HS-27A (cell line): ENCODE measurements at regions not wholly inside any gene's neighbourhood (a gene's known extent, or its start where the extent isn't known, plus 50 kb on each side); places are given as distances from the start of the nearest gene placed in this dataset.

Experiments
- DNase-seq: peaks from one replicate; pipeline ENCODE4 v3.0.0-alpha.2; 2012; ENCODE audit warnings: low read depth, missing footprints

DNA sequence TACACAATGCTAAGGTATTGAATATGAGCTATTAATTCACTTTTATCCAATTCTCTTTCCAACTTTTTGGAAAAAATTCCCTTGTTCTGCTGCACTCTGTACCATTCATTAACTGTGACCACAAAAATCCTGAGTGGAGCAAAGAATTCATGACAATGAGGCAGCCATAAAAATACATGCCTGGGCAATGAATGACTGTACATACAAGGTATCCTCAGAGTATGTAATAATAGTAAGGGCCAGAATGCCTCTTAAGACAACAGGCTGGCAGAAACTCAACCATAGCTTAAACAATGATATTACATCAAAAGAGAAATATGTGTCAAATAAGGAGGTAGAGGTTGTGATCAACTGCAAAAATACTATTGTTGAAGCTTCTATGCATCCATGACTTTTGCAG, 74.7 kb upstream of the CA10 start:
- no peak for DNase-seq

DNA sequence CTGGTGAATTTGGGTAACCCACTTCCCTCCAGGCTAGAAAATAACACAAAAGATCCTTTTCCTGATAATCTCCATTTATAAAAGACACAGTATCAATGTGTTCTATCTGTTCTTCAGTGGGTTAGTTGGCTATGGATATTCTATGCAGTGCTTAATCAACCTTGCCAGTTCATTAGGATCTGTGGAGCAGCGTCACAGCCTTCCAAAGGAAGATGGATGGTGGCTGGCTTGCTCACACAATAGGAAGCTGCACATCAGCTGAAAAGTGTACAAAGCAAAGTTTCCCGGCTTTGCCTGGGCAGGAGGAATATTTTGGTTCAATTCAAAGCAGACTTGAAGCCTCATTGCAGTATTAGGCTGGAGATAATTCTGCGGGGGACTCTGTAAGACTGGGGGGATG, 70.3 kb upstream of the CA10 start:
- no peak for DNase-seq

GRCh38 chr17:52227926-52228325, 69.4 kb upstream of the CA10 start:
- no peak for DNase-seq

DNA sequence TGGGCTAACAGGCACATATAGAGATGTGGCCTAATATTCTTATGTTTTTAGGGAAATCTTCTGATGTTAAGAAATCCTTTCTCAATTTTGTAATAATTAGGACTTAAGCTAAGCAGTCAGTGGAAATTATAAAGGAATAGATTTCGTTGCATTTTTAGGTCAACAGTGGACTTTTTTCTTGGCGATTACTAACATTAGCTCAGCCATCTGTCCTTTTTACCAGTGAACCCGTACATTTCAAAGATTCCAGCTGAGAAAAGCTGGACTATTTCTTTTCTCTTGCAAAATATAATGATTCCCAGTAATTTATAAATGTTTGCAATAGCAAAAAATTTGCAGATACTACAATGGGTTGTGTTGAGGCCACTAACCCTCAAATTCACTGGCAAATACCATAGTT, 54.9 kb upstream of the CA10 start:
- DNase-seq, result no peak

GRCh38 chr17:52212851-52213250, 54.3 kb upstream of the CA10 start:
- DNase-seq, result no peak

DNA sequence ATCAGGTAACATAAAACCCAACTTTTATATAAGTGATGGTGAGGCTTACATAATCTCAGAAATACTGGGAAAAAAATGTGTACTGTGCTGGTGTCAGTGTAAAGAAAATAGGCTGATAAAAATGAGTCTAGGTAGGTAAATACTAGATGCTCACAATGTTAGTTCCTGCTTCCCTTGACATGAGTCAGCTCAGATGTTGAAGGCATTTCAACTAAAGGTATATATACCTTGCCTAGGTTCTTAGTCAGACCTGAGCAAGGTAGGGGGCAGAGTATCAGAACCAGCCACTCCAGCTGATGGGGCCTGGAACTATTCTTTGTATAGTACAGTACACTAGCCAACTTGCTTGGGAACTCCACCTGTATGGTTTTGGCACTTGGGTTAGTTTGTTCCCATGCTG, 51.0 kb upstream of the CA10 start:
- DNase-seq, result no peak
